GM19467 (cell line): ENCODE measurements at regions not wholly inside any gene's neighbourhood (a gene's known extent, or its start where the extent isn't known, plus 50 kb on each side); places are given as distances from the start of the nearest gene placed in this dataset.
"Not testable (repeated sequence)": the region's sequence is repeated elsewhere in the genome, so short reads cannot be mapped to it uniquely, and the experiment has no call there.

Experiments
- ATAC-seq: cut with Tn5 transposase; IDR thresholded peaks from one replicate; pipeline ENCODE4 v1.9.1; 2021; ENCODE audit warnings: mild to moderate bottlenecking, moderate library complexity; ENCODE audit not compliant: unreplicated experiment

GRCh38 chr3:187540847-187541246 lies 129.3 kb downstream of the SST start:
- no peak for ATAC-seq

DNA sequence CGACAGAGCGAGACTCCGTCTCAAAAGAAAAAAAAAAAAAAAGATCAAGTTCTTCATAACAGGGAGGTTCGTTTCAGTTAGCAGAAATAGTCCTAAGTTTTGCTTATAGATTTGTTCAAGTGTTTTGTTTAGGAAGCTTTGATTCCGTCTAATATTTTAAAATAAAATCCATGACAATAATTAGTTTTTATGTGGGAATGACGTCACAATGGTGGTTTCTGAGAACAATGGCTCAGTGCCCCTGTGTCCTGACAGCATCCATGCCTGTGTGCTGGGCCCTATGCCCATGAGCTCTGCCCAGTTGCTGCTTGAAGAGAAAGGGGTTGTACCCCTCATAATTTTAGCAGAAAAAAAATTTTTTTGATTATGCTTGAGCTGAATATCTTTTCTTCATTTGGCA lies 134.0 kb downstream of the SST start:
- ATAC-seq, result no peak

DNA sequence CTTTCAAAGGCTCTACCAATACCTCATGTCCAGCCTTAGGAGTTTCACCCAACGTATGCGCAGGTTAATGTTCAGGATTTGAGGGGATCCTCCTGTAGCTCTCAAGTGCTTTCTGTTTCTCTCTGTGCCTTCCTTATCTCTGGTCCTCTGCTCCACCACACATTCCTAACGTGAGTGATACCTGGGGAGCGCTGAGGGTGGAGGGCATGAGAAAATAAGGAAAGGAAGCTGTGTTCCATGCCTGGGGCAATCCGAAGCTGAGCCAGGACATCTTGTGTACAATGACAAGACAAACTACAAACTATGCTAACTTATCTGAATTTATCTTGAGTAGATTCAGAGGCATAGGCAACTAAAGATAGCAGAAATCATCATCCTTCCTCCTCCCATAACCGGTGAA lies 136.4 kb downstream of the SST start:
- ATAC-seq, result no peak

GRCh38 chr3:187531831-187532230 lies 138.4 kb downstream of the SST start:
- ATAC-seq, result no peak

DNA sequence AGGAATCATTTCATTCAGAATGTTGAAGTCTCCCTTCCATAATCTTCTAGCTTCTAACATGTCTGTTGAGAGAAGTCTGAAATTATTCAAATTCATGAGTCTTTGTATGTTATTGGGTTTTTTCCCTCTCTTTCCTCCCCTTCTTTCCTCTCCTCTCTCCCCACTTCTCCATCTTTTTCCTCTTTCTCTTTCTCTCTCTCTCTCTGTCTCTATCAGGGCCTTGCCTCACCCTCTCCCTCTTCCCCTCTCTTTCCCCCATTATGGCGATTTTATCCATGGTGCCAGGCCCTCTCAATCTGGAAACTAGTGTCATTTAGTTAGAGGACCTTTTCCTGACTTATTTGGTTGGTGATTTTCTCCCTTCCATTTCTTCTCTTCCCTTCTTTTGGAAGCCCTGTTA lies 147.3 kb downstream of the SST start:
- ATAC-seq, result no peak

DNA sequence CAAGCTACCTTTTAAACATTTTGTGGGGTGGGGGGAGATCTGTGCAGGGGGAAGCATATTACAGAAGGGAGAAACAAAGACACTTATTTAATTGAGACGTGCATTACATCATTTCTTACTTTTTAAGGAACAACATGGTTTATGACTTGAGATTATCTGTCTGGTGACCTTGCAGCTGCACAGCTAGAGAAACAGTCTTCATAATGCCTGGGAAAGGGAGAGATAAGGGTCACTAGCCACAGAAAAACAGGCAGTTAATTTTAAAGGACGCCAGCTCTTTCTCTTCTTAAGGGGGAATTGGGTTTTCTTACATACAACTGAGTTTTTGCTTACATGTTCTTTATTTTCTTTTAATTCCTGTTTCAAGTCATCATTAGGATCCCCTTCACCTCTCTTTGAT lies 147.9 kb downstream of the SST start:
- no peak for ATAC-seq

DNA sequence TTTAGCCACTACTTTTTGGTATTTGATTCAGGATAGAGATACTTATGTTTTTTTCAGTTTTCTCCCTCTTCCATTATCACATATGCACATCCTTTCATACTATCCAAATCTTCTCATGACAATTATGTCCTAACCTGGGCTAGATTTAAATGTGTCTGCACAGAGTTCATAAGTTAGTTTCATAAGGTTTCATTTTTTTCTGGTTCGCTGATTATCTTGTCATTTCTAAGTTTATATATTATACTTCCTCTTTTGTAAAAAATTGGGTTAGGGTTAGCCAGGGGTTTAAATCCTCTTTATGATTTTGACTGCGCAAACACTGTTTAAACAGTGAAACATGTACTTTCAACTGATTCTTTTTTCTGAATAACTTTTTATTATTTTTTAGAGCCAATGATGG lies 148.6 kb downstream of the SST start:
- ATAC-seq, result no peak

- no peak for ATAC-seq
Observed at GRCh38 chr3:187520027-187520945, 149.9 kb downstream of the SST start.

- ATAC-seq, result no peak
Observed at GRCh38 chr3:187519428-187519890, 150.7 kb downstream of the SST start.

GRCh38 chr3:187518616-187519015 lies 150.4 kb downstream of the RTP4 start:
- ATAC-seq, result no peak

- ATAC-seq, result no peak
Observed at GRCh38 chr3:187518207-187518606, 150.0 kb downstream of the RTP4 start.

DNA sequence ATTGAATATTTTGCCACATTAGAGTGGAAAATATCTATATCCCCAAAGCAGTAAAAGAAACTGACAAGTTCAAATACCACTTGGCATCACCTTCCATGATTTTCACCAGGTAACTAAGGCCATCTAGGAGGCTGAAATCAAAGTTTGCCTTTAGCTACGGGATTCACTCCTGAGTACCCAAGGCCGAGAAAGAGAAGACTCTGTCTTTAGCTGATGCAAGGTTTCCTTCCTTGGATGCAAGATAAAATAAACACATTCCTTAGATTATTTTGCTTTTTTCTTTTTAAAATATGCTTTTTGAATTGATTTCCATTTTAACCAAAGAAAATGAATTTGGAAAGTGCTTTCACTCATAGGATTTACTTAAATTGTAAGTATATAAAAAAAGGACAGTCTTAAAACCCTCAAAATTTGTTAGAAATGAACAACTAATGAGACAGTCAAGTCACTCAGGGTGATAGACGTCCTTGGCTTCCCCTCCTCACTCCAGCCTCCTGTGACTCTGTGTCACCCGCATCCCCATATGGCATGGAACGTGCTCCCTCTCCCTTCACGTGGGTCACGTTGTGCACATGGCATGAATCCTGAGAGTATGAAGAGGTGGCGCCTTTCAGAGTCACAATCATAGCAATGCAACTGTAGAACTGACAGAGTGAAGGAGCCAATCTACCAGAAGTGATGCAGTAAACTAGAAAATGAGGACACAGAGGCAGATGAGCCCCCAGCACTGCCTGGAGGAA lies 148.4 kb downstream of the RTP4 start:
- no peak for ATAC-seq

GRCh38 chr3:187507905-187508304 lies 139.7 kb downstream of the RTP4 start:
- ATAC-seq, result no peak

- no peak for ATAC-seq
Observed at GRCh38 chr3:187507266-187507665, 139.1 kb downstream of the RTP4 start.

- ATAC-seq, result no peak
Observed at GRCh38 chr3:187504435-187504834, 136.2 kb downstream of the RTP4 start.

DNA sequence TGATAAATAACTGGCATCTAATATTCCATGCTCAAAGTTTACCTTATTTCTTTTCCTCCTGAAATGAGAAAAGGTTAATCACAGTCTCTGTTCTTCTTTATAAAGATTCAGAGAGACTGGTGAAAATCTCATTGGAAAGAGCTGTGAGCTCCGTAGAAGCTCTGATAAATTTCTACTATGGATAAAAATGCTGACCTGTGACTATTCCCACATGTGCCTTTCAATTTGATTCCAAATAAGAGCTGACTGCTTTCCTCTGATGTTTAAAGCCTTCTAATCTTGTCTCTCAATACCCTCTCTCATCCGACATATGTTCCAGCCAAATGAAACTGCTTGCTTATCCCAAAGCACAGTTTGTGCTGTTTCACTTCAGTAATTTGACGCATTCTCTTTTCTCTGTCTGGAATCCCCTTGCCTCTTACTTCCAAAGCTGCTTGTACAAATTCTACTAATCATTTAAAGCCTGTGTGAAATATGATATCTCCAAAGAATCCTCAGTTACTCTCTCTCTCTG lies 130.1 kb downstream of the RTP4 start:
- no peak for ATAC-seq

GRCh38 chr3:187497052-187497451 lies 128.9 kb downstream of the RTP4 start:
- ATAC-seq, result no peak

GRCh38 chr3:187494056-187494455 lies 125.9 kb downstream of the RTP4 start:
- not testable (repeated sequence) for ATAC-seq

DNA sequence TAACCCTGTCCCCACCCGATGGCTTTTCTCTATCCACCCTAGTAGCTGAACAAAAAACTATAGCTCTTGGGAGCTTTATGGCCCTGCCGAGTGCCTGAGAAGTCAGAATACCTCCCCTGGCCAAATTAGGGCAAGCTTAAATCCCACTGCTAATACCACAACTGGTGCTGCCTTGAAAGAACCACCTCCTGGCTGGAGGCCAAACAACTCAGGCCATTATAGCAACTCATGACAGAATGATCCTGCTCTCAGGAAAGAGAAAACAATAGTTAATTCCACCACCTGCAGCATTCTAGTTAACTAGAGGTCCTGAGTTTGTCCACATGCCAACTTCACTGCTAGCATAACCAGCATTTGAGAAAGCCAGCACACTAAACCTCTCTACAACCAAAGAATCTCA lies 123.2 kb downstream of the RTP4 start:
- ATAC-seq, result no peak

DNA sequence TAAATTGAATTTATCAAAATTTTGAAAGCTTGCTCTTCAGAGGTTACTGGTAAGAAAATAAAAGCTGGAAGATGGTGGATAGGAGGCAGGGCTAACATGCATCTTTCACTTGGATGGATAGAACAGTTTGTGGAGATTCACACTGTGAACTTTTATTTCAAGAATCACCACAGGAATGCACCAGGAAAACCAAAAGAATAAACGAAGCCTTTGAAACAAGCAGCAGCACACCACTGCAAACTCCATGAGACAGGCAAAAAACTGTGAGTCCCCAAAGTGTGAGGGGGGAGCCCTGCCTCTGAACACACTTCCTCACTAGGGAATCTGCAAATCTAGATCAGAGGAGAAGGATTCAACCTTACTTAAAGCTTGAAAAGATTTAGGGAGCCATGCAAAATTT lies 122.2 kb downstream of the RTP4 start:
- no peak for ATAC-seq

DNA sequence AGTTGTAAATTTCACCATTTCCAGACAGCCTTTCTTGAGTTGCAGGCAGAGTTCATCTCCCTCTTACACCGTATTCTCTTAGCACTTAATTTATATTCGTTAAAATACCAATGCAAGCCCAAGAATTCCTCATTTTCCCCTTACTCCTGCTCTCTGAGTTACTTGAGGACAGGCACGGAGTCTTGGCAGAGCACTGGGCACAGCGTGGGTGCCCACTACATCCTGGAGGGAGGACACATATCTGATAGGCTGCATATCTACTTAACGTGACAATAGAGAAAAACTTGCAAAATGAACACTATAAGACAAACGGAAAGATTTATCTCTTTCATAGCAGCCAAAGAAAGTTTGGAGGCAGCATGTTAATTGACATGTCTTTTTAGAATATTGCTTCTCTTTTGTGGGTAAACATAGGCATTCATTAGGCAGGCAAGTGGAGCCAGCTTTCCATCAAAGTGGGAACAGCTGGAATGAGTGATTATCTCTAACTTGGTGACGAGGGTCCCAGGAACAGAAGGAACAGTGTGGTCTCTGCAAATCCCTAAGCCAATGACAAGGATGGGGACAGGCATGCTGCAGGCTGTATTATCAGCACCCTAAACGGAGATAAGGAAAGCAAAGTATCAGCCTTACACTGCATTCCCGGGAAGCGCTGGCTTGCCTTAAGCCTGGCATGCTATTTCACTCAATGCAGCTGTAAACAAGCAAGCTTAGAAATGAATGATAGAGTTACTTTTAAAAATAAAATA lies 116.5 kb downstream of the RTP4 start:
- ATAC-seq, result no peak
